HepG2 (cell line): ENCODE measurements at regions not wholly inside any gene's neighbourhood (a gene's known extent, or its start where the extent isn't known, plus 50 kb on each side); places are given as distances from the start of the nearest gene placed in this dataset.

Experiments
- ATAC-seq: fragments of 200-7000 bp; cut with Tn5 transposase; 3 replicates; pipeline ENCODE4 v1.9.1; 2020; ENCODE audit warnings: mild to moderate bottlenecking, moderate library complexity
- BruUV-seq: library from RNA; stranded (reverse); fragments of 400-500 nt; replicated peaks from 2 replicates; lab custom pipeline; 2021; lab: Mats Ljungman, UMichigan
- CTCF ChIA-PET: fragments of 300-600 bp; formaldehyde crosslinking; extraction: SDS; loops from one replicate; lab custom pipeline; 2021; ENCODE audit warnings: low total read pairs, inconsistent platforms, low intra/inter-chr PET ratio; lab: Yijun Ruan, JAX
- POLR2A ChIA-PET: fragments of 350-600 bp; sonication (Branson Sonifier 250); formaldehyde crosslinking; loops from one replicate; lab custom pipeline; 2020; ENCODE audit warnings: antibody characterized with exemption, inconsistent platforms; lab: Yijun Ruan, JAX
- DNase-seq: peaks from one replicate; pipeline ENCODE4 v3.0.0-alpha.2; 2015; ENCODE audit warnings: low spot score
- FAIRE-seq: peaks from 3 replicates; lab custom pipeline; 2011; peaks lifted over from hg19 to GRCh38; lab: Jason Lieb, UNC
- H2AFZ ChIP-seq: one replicate; pipeline ENCODE4 v1.6.1; 2011; ENCODE audit warnings: low read length, inconsistent platforms
- H3K27ac ChIP-seq: fragments of 300-600 bp; 3 replicates; pipeline ENCODE4 v1.8.0; 2011; ENCODE audit warnings: mixed run types, mild to moderate bottlenecking, mixed read lengths, low read length, inconsistent platforms; ENCODE audit not compliant: insufficient read depth; ENCODE audit errors: extremely low read length
- H3K27me3 ChIP-seq, 2 experiments: fragments of 200-600 bp in 1 of 2; 2 replicates in 1 of 2; 3 replicates in 1 of 2; pipeline versions ENCODE4 v1.6.0 to v1.8.0; 2011; ENCODE audit warnings: low read length in 2 of 2, mild to moderate bottlenecking in 2 of 2, moderate library complexity in 2 of 2, inconsistent platforms in 1 of 2; ENCODE audit not compliant: insufficient read depth in 2 of 2, control insufficient read depth in 1 of 2
- H3K36me3 ChIP-seq, 2 experiments: fragments of 200-600 bp in 1 of 2; replicated peaks in 1 of 2; 2 replicates in 1 of 2; 3 replicates in 1 of 2; pipeline versions ENCODE4 v1.5.1 to v1.8.0; 2011; ENCODE audit warnings: low read length in 2 of 2, inconsistent platforms in 1 of 2; ENCODE audit not compliant: insufficient read depth in 2 of 2, control insufficient read depth in 1 of 2
- H3K4me1 ChIP-seq: 2 replicates; pipeline ENCODE4 v1.5.1; 2012; ENCODE audit warnings: low read length, inconsistent platforms; ENCODE audit not compliant: insufficient read depth
- H3K4me2 ChIP-seq: 2 replicates; pipeline ENCODE4 v1.6.0; 2011; ENCODE audit warnings: low read depth, low read length, inconsistent platforms
- H3K4me3 ChIP-seq, 3 experiments: fragments of 200-600 bp in 1 of 3; sonication (generic), shearing (Covaris generic) in 1 of 3; replicated peaks in 1 of 3; 2 replicates each; pipeline ENCODE4 v1.5.1; 2011 to 2016; ENCODE audit warnings: low read length in 3 of 3, inconsistent platforms in 2 of 3, low read depth in 2 of 3, mild to moderate bottlenecking in 2 of 3, control low read depth in 1 of 3, mixed read lengths in 1 of 3; ENCODE audit not compliant: insufficient read depth in 1 of 3
- H3K79me2 ChIP-seq: one replicate; pipeline ENCODE4 v1.6.1; 2011; ENCODE audit warnings: low read length, inconsistent platforms; ENCODE audit not compliant: insufficient read depth
- H3K9ac ChIP-seq: 2 replicates; pipeline ENCODE4 v1.6.0; 2011; ENCODE audit warnings: mild to moderate bottlenecking, low read depth, low read length, inconsistent platforms; ENCODE audit not compliant: insufficient read depth
- H3K9me3 ChIP-seq: 2 replicates; pipeline ENCODE4 v1.5.1; 2012; ENCODE audit warnings: mild to moderate bottlenecking, low read length
- H4K20me1 ChIP-seq: 2 replicates; pipeline ENCODE4 v1.6.0; 2011; ENCODE audit warnings: inconsistent platforms, mild to moderate bottlenecking, low read length, moderate library complexity; ENCODE audit not compliant: insufficient read depth
- BCL3 ChIP-seq: sonication (generic); formaldehyde crosslinking; IDR thresholded peaks from 2 replicates; pipeline ENCODE4 v1.5.1; 2020; ENCODE audit warnings: mild to moderate bottlenecking, missing genetic modification reagents, moderate library complexity
- CBX5 ChIP-seq: sonication (generic); formaldehyde crosslinking; IDR thresholded peaks from 2 replicates; pipeline ENCODE4 v1.4.0; 2020; ENCODE audit warnings: missing genetic modification reagents, borderline replicate concordance
- MAFF ChIP-seq: IDR thresholded peaks from 2 replicates; pipeline ENCODE4 v1.6.1; 2011; ENCODE audit warnings: low read depth, low read length, improper control_type of control experiment
- MXD4 ChIP-seq: IDR thresholded peaks from 2 replicates; pipeline ENCODE4 v1.6.1; 2016; ENCODE audit warnings: mild to moderate bottlenecking, missing biosample characterization, missing genetic modification reagents
- RNF219 ChIP-seq: sonication (generic); formaldehyde crosslinking; IDR thresholded peaks from 2 replicates; pipeline ENCODE4 v1.5.0; 2020; ENCODE audit warnings: mild to moderate bottlenecking, missing genetic modification reagents
- TCF12 ChIP-seq, 2 experiments: fragments of 450-650 bp in 1 of 2; sonication (generic) in 1 of 2; formaldehyde crosslinking in 1 of 2; IDR thresholded peaks; 2 replicates each; pipeline versions ENCODE4 v1.6.1 to v1.8.0; 2017 to 2022; ENCODE audit warnings: antibody characterized with exemption in 1 of 2, mild to moderate bottlenecking in 1 of 2, missing genetic modification reagents in 1 of 2, moderate library complexity in 1 of 2
- THAP11 ChIP-seq: IDR thresholded peaks from 2 replicates; pipeline ENCODE4 v1.6.1; 2016; ENCODE audit warnings: missing biosample characterization, missing genetic modification reagents
- ZNF33A ChIP-seq: sonication (generic); formaldehyde crosslinking; IDR thresholded peaks from 2 replicates; pipeline ENCODE4 v1.5.1; 2020; ENCODE audit warnings: missing genetic modification reagents, mild to moderate bottlenecking, moderate library complexity, borderline replicate concordance
- WGBS: methylation state at CpG from one replicate; pipeline ENCODE4 v1.1.6; 2017; ENCODE audit warnings: low lambda C conversion rate; 5-methylcytosine and 5-hydroxymethylcytosine counted together
- in situ Hi-C: cut with HindIII; loops from 2 replicates; pipeline ENCODE4 v1.10.0; 2017; ENCODE audit warnings: low pct_unique_long_range_greater_than_20kb; ENCODE audit not compliant: extremely low pct_ligation_motif_present
- intact Hi-C: fragments of 100-400 bp; cut with micrococcal nuclease; formaldehyde crosslinking; loops from one replicate; pipeline ENCODE4 v1.10.0; 2022; ENCODE audit not compliant: unreplicated experiment

- CTCF ChIA-PET, result no interaction called here
- POLR2A ChIA-PET, result no interaction called here
- H3K4me2 ChIP-seq, result no peak overlapping the region
- H3K27me3 ChIP-seq, result no peaks in the 10 kb centered on the region
- DNase-seq (no peak), FAIRE-seq (no peak), ATAC-seq (no peak)
- intact Hi-C loops (no loop called here), in situ Hi-C loops (no loop called here)
- peaks cover 35% of the 10 kb centered on the region for H3K9me3 ChIP-seq
- no peak for TF ChIP-seq BCL3 (CRISPR knock-in tag)
- TF ChIP-seq ZNF33A (CRISPR knock-in tag), result no peak
- no peak for TF ChIP-seq THAP11 (CRISPR knock-in tag)
- no peak for TF ChIP-seq RNF219
- TF ChIP-seq CBX5, result no peak
- no peak for TF ChIP-seq MAFF
- no peak for TF ChIP-seq TCF12 (IDR thresholded peaks at IDR 0.05)
- TF ChIP-seq TCF12 (CRISPR knock-in tag; IDR thresholded peaks at IDR 0.05), result no peak
- TF ChIP-seq MXD4 (CRISPR knock-in tag), result no peak
- no peaks in the 10 kb centered on the region for H4K20me1 ChIP-seq
- no peak overlapping the region for H3K4me3 ChIP-seq
- H3K27ac ChIP-seq, result no peak overlapping the region
- H3K79me2 ChIP-seq, result no peaks in the 10 kb centered on the region
- 0% methylated on average over 1 of the region's 1 CpG for WGBS
- H3K4me1 ChIP-seq, result no peaks in the 10 kb centered on the region
- no peaks in the 10 kb centered on the region for H3K36me3 ChIP-seq
- H2AFZ ChIP-seq, result no peak overlapping the region
- H3K9ac ChIP-seq, result no peak overlapping the region
- BruUV-seq, result no TSS peak
Measured at GRCh38 chr14:83151571-83151970, 1617.9 kb upstream of the SEL1L start.
